OCI-LY3 (cell line): ENCODE measurements at regions not wholly inside any gene's neighbourhood (a gene's known extent, or its start where the extent isn't known, plus 50 kb on each side); places are given as distances from the start of the nearest gene placed in this dataset.

ENCODE experiments used
- H2AFZ ChIP-seq: fragments of 200-600, 300-600 bp; shearing (Covaris generic); 2 replicates; pipeline ENCODE4 v1.6.0; 2014; ENCODE audit warnings: antibody characterized with exemption, low read depth, low read length
- H3K27ac ChIP-seq: fragments of 200-600, 300-600 bp; sonication (generic); 2 replicates; pipeline ENCODE4 v1.5.1; 2014; ENCODE audit warnings: mild to moderate bottlenecking, low read length, moderate library complexity, mixed read lengths
- H3K27me3 ChIP-seq: fragments of 200-600, 300-600 bp; sonication (generic); 2 replicates; pipeline ENCODE4 v1.6.1; 2014; ENCODE audit warnings: low read depth, low read length, mixed read lengths
- H3K36me3 ChIP-seq: fragments of 200-600, 300-600 bp; sonication (generic); replicated peaks from 2 replicates; pipeline ENCODE3; 2014; ENCODE audit warnings: low read depth, low read length, mixed read lengths
- H3K4me1 ChIP-seq: fragments of 300-600, 200-600 bp; sonication (generic); 2 replicates; pipeline ENCODE4 v1.6.1; 2014; ENCODE audit warnings: low read length, mixed read lengths
- H3K4me2 ChIP-seq: fragments of 200-600, 300-600 bp; sonication (generic); 2 replicates; pipeline ENCODE4 v1.6.1; 2014; ENCODE audit warnings: low read length, mixed read lengths
- H3K4me3 ChIP-seq: fragments of 300-600, 200-600 bp; sonication (generic); 2 replicates; pipeline ENCODE4 v1.5.1; 2014; ENCODE audit warnings: antibody characterized with exemption, mild to moderate bottlenecking, low read length, moderate library complexity
- H3K79me2 ChIP-seq: fragments of 300-600, 200-600 bp; shearing (Covaris generic); 2 replicates; pipeline ENCODE4 v1.6.1; 2014; ENCODE audit warnings: mild to moderate bottlenecking, low read length, mixed read lengths
- H3K9ac ChIP-seq: fragments of 300-600, 200-600 bp; shearing (Covaris generic); 2 replicates; pipeline ENCODE4 v1.6.0; 2014; ENCODE audit warnings: mild to moderate bottlenecking, low read length, moderate library complexity
- H3K9me3 ChIP-seq: fragments of 200-600, 300-600 bp; shearing (Covaris generic); 2 replicates; pipeline ENCODE4 v1.6.1; 2014; ENCODE audit warnings: low read length, mixed read lengths; ENCODE audit not compliant: insufficient read depth
- H4K20me1 ChIP-seq: fragments of 200-600, 300-600 bp; sonication (generic); 2 replicates; pipeline ENCODE4 v1.6.1; 2016; ENCODE audit warnings: low read length, mixed read lengths; ENCODE audit not compliant: insufficient read depth
- CTCF ChIP-seq: fragments of 200-600, 300-600 bp; sonication (generic); IDR thresholded peaks from 2 replicates; pipeline ENCODE4 v1.5.1; 2014; ENCODE audit warnings: antibody characterized with exemption, low read length, low read depth
- EZH2phosphoT487 ChIP-seq: fragments of 200-600 bp; shearing (Covaris generic); IDR thresholded peaks from 2 replicates; pipeline ENCODE4 v1.6.1; 2018; ENCODE audit warnings: antibody characterized with exemption, mixed run types, low read depth

DNA sequence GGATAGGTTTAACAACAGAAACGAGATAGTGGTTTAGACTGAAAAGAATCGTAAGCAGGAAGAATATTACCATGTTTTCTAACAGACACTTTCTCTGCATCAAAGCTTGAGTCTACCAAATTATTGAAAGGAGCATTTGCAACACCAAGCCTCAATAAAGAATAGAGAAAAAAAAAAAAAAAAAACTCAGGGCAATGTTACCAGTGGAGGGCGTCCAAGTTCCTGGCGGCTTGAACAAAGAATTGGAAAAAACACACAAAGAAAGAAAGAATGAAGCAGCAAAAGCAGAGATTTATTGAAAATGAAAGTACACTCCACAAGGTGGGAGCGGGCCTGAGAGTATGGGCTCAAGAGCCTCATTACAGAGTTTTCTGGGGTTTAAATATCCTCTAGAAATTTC lies 686.5 kb upstream of the ADGRL2 start:
- H3K27me3 ChIP-seq = no peaks in the 10 kb centered on the region
- H3K4me1 ChIP-seq = no peaks in the 10 kb centered on the region
- no peaks in the 10 kb centered on the region for H3K36me3 ChIP-seq
- H3K79me2 ChIP-seq = no peaks in the 10 kb centered on the region
- TF ChIP-seq EZH2phosphoT487 (no peak), CTCF (no peak)
- H2AFZ ChIP-seq = no peak overlapping the region
- H3K4me2 ChIP-seq = no peak overlapping the region
- H3K4me3 ChIP-seq = no peak overlapping the region
- no peaks in the 10 kb centered on the region for H4K20me1 ChIP-seq
- no peak overlapping the region for H3K9ac ChIP-seq
- H3K9me3 ChIP-seq = no peaks in the 10 kb centered on the region
- no peak overlapping the region for H3K27ac ChIP-seq

GRCh38 chr1:81113688-81114087 lies 687.0 kb upstream of the ADGRL2 start:
- H3K9ac ChIP-seq = no peak overlapping the region
- no peaks in the 10 kb centered on the region for H4K20me1 ChIP-seq
- no peaks in the 10 kb centered on the region for H3K36me3 ChIP-seq
- no peaks in the 10 kb centered on the region for H3K27me3 ChIP-seq
- H3K4me2 ChIP-seq = no peak overlapping the region
- no peak overlapping the region for H3K27ac ChIP-seq
- H3K9me3 ChIP-seq = no peaks in the 10 kb centered on the region
- H2AFZ ChIP-seq = no peak overlapping the region
- no peak for TF ChIP-seq EZH2phosphoT487
- no peak for TF ChIP-seq CTCF
- H3K79me2 ChIP-seq = no peaks in the 10 kb centered on the region
- H3K4me3 ChIP-seq = no peak overlapping the region
- H3K4me1 ChIP-seq = no peaks in the 10 kb centered on the region

DNA sequence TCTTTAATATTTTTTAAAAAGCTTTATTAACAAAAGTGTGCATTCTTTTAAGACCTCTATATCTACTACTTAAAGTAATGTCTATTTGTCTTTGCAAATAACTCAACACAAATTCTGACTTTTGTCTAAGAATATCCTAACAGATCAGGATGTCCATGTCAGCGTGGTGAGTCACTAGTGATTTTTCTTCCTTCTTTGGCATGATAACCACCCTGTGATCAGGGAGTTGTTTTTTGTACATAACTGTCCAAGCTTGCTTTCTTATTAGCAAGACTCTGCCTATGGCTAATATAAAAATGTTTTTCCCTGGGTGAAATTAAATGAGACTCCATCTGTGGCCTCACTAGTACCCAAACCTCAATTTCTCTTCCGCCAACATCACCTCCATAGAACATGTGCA lies 688.9 kb upstream of the ADGRL2 start:
- H3K9ac ChIP-seq = no peak overlapping the region
- H3K4me1 ChIP-seq = no peaks in the 10 kb centered on the region
- no peaks in the 10 kb centered on the region for H4K20me1 ChIP-seq
- no peak overlapping the region for H3K4me3 ChIP-seq
- H3K27me3 ChIP-seq = no peaks in the 10 kb centered on the region
- H3K4me2 ChIP-seq = no peak overlapping the region
- no peaks in the 10 kb centered on the region for H3K79me2 ChIP-seq
- H3K9me3 ChIP-seq = no peaks in the 10 kb centered on the region
- no peak overlapping the region for H3K27ac ChIP-seq
- no peak overlapping the region for H2AFZ ChIP-seq
- TF ChIP-seq CTCF = no peak
- TF ChIP-seq EZH2phosphoT487 = no peak
- no peaks in the 10 kb centered on the region for H3K36me3 ChIP-seq

DNA sequence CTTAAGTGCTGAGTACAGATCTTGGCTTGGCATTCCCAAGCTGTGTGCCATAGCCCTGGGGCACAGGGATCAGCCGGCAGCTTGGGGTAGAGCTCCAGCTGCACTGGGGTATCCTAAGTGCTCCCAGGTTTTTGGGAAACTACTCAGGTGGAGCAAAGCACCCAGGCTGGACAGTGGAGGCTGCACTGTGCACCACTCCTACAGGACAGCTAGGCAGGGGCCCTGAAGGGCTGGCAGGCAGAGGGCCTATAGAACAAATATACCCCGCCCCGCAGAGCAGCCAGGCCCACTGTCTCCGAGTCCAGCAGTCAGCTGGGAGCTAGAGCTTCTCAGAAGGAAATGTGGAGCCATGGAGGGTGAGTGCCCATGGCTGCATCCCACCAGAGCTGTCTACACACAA lies 691.7 kb upstream of the ADGRL2 start:
- TF ChIP-seq EZH2phosphoT487 (no peak), CTCF (no peak)
- Histone ChIP-seq H3K4me2 (no peak overlapping the region), H3K27ac (no peak overlapping the region), H2AFZ (no peak overlapping the region), H3K36me3 (no peaks in the 10 kb centered on the region), H3K27me3 (no peaks in the 10 kb centered on the region), H3K4me1 (no peaks in the 10 kb centered on the region), H3K9me3 (no peaks in the 10 kb centered on the region), H3K4me3 (no peak overlapping the region), H3K79me2 (no peaks in the 10 kb centered on the region), H4K20me1 (no peaks in the 10 kb centered on the region), H3K9ac (no peak overlapping the region)
